GM23338 (cell line): ENCODE measurements at regions not wholly inside any gene's neighbourhood (a gene's known extent, or its start where the extent isn't known, plus 50 kb on each side); places are given as distances from the start of the nearest gene placed in this dataset.

Experiments used
- ATAC-seq: fragments of 200-7000 bp; cut with Tn5 transposase; 3 replicates; pipeline ENCODE4 v1.9.1; 2020
- DNase-seq: peaks from one replicate; pipeline ENCODE4 v3.0.0-alpha.2; 2015; ENCODE audit warnings: low spot score
- H2AFZ ChIP-seq: fragments of 200-600 bp; sonication (generic); 2 replicates; pipeline ENCODE4 v1.8.0; 2016; ENCODE audit warnings: antibody characterized with exemption, mild to moderate bottlenecking, moderate library complexity
- H3F3A ChIP-seq: fragments of 200-600 bp; sonication (generic); replicated peaks from 2 replicates; pipeline ENCODE4 v1.8.0; 2017; ENCODE audit warnings: antibody characterized with exemption, mixed run types, low read depth
- H3K27ac ChIP-seq: fragments of 200-600 bp; sonication (generic); 2 replicates; pipeline ENCODE4 v1.6.1; 2016; ENCODE audit warnings: low read depth
- H3K27me3 ChIP-seq: fragments of 200-600 bp; sonication (generic); 2 replicates; pipeline ENCODE4 v1.8.0; 2016; ENCODE audit warnings: mild to moderate bottlenecking, mixed run types, moderate library complexity; ENCODE audit not compliant: insufficient read depth
- H3K36me3 ChIP-seq: fragments of 200-600 bp; sonication (generic); 2 replicates; pipeline ENCODE4 v1.8.0; 2016; ENCODE audit warnings: mild to moderate bottlenecking; ENCODE audit not compliant: insufficient read depth
- H3K4me1 ChIP-seq: fragments of 200-600 bp; sonication (generic); 2 replicates; pipeline ENCODE4 v1.8.0; 2016; ENCODE audit warnings: mild to moderate bottlenecking, moderate library complexity; ENCODE audit not compliant: insufficient read depth
- H3K4me2 ChIP-seq: fragments of 200-600 bp; sonication (generic); 2 replicates; pipeline ENCODE4 v1.7.1; 2017; ENCODE audit warnings: mixed run types
- H3K4me3 ChIP-seq: fragments of 200-600 bp; sonication (generic); 2 replicates; pipeline ENCODE4 v1.6.1; 2016; ENCODE audit warnings: mixed run types
- H3K79me2 ChIP-seq: fragments of 200-600 bp; sonication (generic); replicated peaks from 2 replicates; pipeline ENCODE4 v1.8.0; 2017; ENCODE audit warnings: mild to moderate bottlenecking; ENCODE audit not compliant: insufficient read depth
- H3K9me2 ChIP-seq: fragments of 200-600 bp; sonication (generic); 2 replicates; pipeline ENCODE4 v1.8.0; 2017; ENCODE audit not compliant: insufficient read depth
- H4K20me1 ChIP-seq: fragments of 200-600 bp; sonication (generic); replicated peaks from 2 replicates; pipeline ENCODE4 v1.8.0; 2017; ENCODE audit warnings: mild to moderate bottlenecking; ENCODE audit not compliant: insufficient read depth
- H3K27ac Mint-ChIP-seq: 2 replicates; pipeline ENCODE4 v1.8.0; 2020; ENCODE audit warnings: inconsistent platforms, mild to moderate bottlenecking, moderate library complexity, mixed read lengths
- H3K27me3 Mint-ChIP-seq: 3 replicates; pipeline ENCODE4 v1.8.0; 2022; ENCODE audit warnings: low read depth, mild to moderate bottlenecking, moderate library complexity, mixed read lengths, inconsistent platforms; ENCODE audit not compliant: insufficient read depth, poor library complexity
- H3K36me3 Mint-ChIP-seq: 3 replicates; pipeline ENCODE4 v1.8.0; 2021; ENCODE audit warnings: low read depth, mild to moderate bottlenecking, inconsistent platforms, moderate library complexity, mixed read lengths
- H3K4me1 Mint-ChIP-seq: 3 replicates; pipeline ENCODE4 v1.8.0; 2020; ENCODE audit warnings: mild to moderate bottlenecking, inconsistent platforms, mixed read lengths
- H3K4me3 Mint-ChIP-seq: 3 replicates; pipeline ENCODE4 v1.8.0; 2021; ENCODE audit warnings: moderate library complexity, mild to moderate bottlenecking, inconsistent platforms, mixed read lengths
- H3K9me3 Mint-ChIP-seq: 3 replicates; pipeline ENCODE4 v1.8.0; 2020; ENCODE audit warnings: moderate library complexity, mild to moderate bottlenecking, inconsistent platforms, mixed read lengths
- CREB1 ChIP-seq: fragments of 250-450 bp; sonication (Bioruptor Pico); IDR thresholded peaks from 2 replicates; pipeline ENCODE4 v1.5.0; 2020; ENCODE audit warnings: low read depth, mild to moderate bottlenecking, moderate library complexity
- EZH2 ChIP-seq: fragments of 200-600 bp; sonication (generic); IDR thresholded peaks from one replicate; pipeline ENCODE4 v1.8.0; 2017; ENCODE audit warnings: antibody characterized with exemption, mild to moderate bottlenecking, low read depth; ENCODE audit not compliant: unreplicated experiment
- EZH2phosphoT487 ChIP-seq: fragments of 200-600 bp; sonication (generic); IDR thresholded peaks from one replicate; pipeline ENCODE4 v1.8.1; 2018; ENCODE audit warnings: antibody characterized with exemption; ENCODE audit not compliant: unreplicated experiment
- JUNB ChIP-seq: IDR thresholded peaks from one replicate; pipeline ENCODE4 v1.6.1; 2016; ENCODE audit warnings: antibody characterized with exemption; ENCODE audit not compliant: unreplicated experiment
- NANOG ChIP-seq: IDR thresholded peaks from 2 replicates; pipeline ENCODE4 v1.6.1; 2016; ENCODE audit warnings: antibody characterized with exemption, borderline replicate concordance
- ZNF114 ChIP-seq: fragments of 250-450 bp; sonication (Bioruptor Pico); IDR thresholded peaks from 2 replicates; pipeline ENCODE4 v1.5.0; 2020; ENCODE audit warnings: mild to moderate bottlenecking, moderate library complexity
- ZNF331 ChIP-seq: fragments of 250-450 bp; sonication (Bioruptor Pico); IDR thresholded peaks from 2 replicates; pipeline ENCODE4 v1.5.0; 2020; ENCODE audit warnings: low read depth, mild to moderate bottlenecking, moderate library complexity
- TF ChIP-seq, protein P1 (sequence below): fragments of 250-450 bp; sonication (Bioruptor Pico); IDR thresholded peaks from 2 replicates; pipeline ENCODE4 v1.5.0; 2020; ENCODE audit warnings: mild to moderate bottlenecking, moderate library complexity
- TF ChIP-seq, protein P2 (sequence below): IDR thresholded peaks from one replicate; pipeline ENCODE4 v1.6.1; 2018; ENCODE audit warnings: antibody characterized with exemption; ENCODE audit not compliant: unreplicated experiment

DNA sequence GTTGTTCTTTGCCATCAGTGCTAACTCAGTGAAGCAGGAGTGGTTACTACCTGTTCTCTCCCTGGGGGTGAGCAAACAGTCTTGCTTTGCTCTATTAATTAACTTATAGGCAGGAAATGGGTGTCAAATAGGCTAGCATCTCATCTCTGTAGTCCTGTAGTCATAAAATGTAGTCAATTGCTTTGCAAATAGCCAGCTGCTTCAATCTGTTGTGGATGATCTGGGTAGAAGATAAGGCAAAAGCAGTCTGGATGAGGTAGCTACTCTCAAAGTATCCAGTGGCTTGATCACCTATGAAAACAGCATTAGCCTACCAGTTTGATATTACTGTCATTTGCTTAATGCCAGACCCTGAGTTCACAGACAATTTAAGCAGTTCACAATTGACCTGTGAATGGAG lies 369.0 kb upstream of the TMTC1 start (continued):
- TF ChIP-seq NANOG = no peak
- no peak for TF ChIP-seq EZH2
- TF ChIP-seq CREB1 (CRISPR knock-in tag) = no peak
- TF ChIP-seq, protein P1, sequence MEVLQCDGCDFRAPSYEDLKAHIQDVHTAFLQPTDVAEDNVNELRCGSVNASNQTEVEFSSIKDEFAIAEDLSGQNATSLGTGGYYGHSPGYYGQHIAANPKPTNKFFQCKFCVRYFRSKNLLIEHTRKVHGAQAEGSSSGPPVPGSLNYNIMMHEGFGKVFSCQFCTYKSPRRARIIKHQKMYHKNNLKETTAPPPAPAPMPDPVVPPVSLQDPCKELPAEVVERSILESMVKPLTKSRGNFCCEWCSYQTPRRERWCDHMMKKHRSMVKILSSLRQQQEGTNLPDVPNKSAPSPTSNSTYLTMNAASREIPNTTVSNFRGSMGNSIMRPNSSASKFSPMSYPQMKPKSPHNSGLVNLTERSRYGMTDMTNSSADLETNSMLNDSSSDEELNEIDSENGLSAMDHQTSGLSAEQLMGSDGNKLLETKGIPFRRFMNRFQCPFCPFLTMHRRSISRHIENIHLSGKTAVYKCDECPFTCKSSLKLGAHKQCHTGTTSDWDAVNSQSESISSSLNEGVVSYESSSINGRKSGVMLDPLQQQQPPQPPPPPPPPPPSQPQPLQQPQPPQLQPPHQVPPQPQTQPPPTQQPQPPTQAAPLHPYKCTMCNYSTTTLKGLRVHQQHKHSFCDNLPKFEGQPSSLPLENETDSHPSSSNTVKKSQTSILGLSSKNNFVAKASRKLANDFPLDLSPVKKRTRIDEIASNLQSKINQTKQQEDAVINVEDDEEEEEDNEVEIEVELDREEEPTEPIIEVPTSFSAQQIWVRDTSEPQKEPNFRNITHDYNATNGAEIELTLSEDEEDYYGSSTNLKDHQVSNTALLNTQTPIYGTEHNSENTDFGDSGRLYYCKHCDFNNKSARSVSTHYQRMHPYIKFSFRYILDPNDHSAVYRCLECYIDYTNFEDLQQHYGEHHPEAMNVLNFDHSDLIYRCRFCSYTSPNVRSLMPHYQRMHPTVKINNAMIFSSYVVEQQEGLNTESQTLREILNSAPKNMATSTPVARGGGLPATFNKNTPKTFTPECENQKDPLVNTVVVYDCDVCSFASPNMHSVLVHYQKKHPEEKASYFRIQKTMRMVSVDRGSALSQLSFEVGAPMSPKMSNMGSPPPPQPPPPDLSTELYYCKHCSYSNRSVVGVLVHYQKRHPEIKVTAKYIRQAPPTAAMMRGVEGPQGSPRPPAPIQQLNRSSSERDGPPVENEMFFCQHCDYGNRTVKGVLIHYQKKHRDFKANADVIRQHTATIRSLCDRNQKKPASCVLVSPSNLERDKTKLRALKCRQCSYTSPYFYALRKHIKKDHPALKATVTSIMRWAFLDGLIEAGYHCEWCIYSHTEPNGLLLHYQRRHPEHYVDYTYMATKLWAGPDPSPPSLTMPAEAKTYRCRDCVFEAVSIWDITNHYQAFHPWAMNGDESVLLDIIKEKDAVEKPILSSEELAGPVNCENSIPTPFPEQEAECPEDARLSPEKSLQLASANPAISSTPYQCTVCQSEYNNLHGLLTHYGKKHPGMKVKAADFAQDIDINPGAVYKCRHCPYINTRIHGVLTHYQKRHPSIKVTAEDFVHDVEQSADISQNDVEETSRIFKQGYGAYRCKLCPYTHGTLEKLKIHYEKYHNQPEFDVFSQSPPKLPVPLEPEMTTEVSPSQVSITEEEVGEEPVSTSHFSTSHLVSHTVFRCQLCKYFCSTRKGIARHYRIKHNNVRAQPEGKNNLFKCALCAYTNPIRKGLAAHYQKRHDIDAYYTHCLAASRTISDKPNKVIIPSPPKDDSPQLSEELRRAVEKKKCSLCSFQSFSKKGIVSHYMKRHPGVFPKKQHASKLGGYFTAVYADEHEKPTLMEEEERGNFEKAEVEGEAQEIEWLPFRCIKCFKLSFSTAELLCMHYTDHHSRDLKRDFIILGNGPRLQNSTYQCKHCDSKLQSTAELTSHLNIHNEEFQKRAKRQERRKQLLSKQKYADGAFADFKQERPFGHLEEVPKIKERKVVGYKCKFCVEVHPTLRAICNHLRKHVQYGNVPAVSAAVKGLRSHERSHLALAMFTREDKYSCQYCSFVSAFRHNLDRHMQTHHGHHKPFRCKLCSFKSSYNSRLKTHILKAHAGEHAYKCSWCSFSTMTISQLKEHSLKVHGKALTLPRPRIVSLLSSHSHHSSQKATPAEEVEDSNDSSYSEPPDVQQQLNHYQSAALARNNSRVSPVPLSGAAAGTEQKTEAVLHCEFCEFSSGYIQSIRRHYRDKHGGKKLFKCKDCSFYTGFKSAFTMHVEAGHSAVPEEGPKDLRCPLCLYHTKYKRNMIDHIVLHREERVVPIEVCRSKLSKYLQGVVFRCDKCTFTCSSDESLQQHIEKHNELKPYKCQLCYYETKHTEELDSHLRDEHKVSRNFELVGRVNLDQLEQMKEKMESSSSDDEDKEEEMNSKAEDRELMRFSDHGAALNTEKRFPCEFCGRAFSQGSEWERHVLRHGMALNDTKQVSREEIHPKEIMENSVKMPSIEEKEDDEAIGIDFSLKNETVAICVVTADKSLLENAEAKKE = no peak

DNA sequence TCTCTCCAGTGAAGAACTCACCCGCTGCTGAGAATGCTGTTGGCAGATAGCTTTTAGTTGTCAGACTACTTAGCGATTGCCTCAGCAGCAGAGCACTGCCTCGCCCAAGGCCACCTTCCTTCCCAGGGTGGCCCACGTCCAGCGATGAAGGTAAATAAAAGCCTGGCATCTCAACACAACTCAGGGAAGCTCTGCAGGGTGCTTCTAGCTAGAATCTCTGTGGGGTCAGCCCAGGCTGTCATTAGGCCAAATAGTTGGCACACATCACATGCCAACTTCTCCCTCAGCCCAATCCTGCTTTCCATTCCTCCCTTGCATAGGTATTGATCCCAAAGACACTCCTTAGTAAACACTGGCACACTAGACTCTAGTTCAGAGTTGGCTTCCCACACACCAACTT lies 368.1 kb upstream of the TMTC1 start:
- Histone ChIP-seq H2AFZ (no peak overlapping the region), H3K4me3 (no peak overlapping the region), H3K36me3 (no peaks in the 10 kb centered on the region), H3K4me1 (no peaks in the 10 kb centered on the region), H3K79me2 (no peaks in the 10 kb centered on the region), H3K27me3 (no peaks in the 10 kb centered on the region), H3F3A (no peaks in the 10 kb centered on the region), H3K4me2 (no peak overlapping the region), H3K27ac (no peak overlapping the region), H4K20me1 (no peaks in the 10 kb centered on the region), H3K9me2 (peaks cover 19% of the 10 kb centered on the region)
- Mint-ChIP-seq H3K4me3 (no peak overlapping the region), H3K9me3 (peaks cover 19% of the 10 kb centered on the region), H3K36me3 (peaks cover 8% of the 10 kb centered on the region; the same call in 2 of the 3 replicates), H3K27me3 (peaks cover 2% of the 10 kb centered on the region), H3K27ac (no peak overlapping the region), H3K4me1 (no peaks in the 10 kb centered on the region; the same call in 2 of the 3 replicates)
- no peak for ATAC-seq
- TF ChIP-seq JUNB = no peak
- no peak for TF ChIP-seq ZNF331 (CRISPR knock-in tag)
- TF ChIP-seq, protein P2, sequence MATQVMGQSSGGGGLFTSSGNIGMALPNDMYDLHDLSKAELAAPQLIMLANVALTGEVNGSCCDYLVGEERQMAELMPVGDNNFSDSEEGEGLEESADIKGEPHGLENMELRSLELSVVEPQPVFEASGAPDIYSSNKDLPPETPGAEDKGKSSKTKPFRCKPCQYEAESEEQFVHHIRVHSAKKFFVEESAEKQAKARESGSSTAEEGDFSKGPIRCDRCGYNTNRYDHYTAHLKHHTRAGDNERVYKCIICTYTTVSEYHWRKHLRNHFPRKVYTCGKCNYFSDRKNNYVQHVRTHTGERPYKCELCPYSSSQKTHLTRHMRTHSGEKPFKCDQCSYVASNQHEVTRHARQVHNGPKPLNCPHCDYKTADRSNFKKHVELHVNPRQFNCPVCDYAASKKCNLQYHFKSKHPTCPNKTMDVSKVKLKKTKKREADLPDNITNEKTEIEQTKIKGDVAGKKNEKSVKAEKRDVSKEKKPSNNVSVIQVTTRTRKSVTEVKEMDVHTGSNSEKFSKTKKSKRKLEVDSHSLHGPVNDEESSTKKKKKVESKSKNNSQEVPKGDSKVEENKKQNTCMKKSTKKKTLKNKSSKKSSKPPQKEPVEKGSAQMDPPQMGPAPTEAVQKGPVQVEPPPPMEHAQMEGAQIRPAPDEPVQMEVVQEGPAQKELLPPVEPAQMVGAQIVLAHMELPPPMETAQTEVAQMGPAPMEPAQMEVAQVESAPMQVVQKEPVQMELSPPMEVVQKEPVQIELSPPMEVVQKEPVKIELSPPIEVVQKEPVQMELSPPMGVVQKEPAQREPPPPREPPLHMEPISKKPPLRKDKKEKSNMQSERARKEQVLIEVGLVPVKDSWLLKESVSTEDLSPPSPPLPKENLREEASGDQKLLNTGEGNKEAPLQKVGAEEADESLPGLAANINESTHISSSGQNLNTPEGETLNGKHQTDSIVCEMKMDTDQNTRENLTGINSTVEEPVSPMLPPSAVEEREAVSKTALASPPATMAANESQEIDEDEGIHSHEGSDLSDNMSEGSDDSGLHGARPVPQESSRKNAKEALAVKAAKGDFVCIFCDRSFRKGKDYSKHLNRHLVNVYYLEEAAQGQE = no peak
- no peak for TF ChIP-seq EZH2
- TF ChIP-seq ZNF114 (CRISPR knock-in tag) = no peak
- TF ChIP-seq CREB1 (CRISPR knock-in tag) = no peak
- TF ChIP-seq EZH2phosphoT487 = no peak
- DNase-seq = no peak
